Dermis microvascular lymphatic vessel endothelial cell (primary cell): ENCODE measurements at regions not wholly inside any gene's neighbourhood (a gene's known extent, or its start where the extent isn't known, plus 50 kb on each side); places are given as distances from the start of the nearest gene placed in this dataset.

ENCODE experiments used
- DNase-seq, 2 donors: peaks; one replicate each; pipeline versions ENCODE4 v3.0.0 to v3.0.0-alpha.2; 2010; ENCODE audit warnings: low read depth in 2 of 2

GRCh38 chr9:4435197-4435596 is 55.1 kb upstream of the SLC1A1 start:
- DNase-seq, result peak in 1 of 2 donors; percentile 19

- no peak for DNase-seq
These were observed 56.9 kb upstream of the SLC1A1 start for GRCh38 chr9:4433379-4433778.

- DNase-seq, result peak; percentile 20 to 79
These were observed 59.6 kb upstream of the SLC1A1 start for GRCh38 chr9:4430432-4431261.

- peak in 1 of 2 donors; percentile 45 for DNase-seq
These were observed 64.8 kb upstream of the SLC1A1 start for GRCh38 chr9:4425319-4426045.

- peak in 1 of 2 donors; percentile 80 for DNase-seq
These were observed 65.4 kb upstream of the SLC1A1 start for GRCh38 chr9:4424891-4425290.

GRCh38 chr9:4424038-4424437 is 66.2 kb upstream of the SLC1A1 start:
- DNase-seq, result no peak

- DNase-seq, result no peak
These were observed 67.1 kb upstream of the SLC1A1 start for GRCh38 chr9:4423207-4423610.

GRCh38 chr9:4422495-4422894 is 67.8 kb upstream of the SLC1A1 start:
- no peak for DNase-seq

GRCh38 chr9:4421847-4422246 is 68.4 kb upstream of the SLC1A1 start:
- no peak for DNase-seq

GRCh38 chr9:4420351-4420750 is 69.9 kb upstream of the SLC1A1 start:
- DNase-seq, result no peak

GRCh38 chr9:4417578-4418325 is 72.5 kb upstream of the SLC1A1 start:
- peak in 1 of 2 donors; percentile 22 for DNase-seq

GRCh38 chr9:4416467-4416866 is 73.8 kb upstream of the SLC1A1 start:
- no peak for DNase-seq

- no peak for DNase-seq
These were observed 75.0 kb upstream of the SLC1A1 start for GRCh38 chr9:4415281-4415680.

GRCh38 chr9:4413856-4414255 is 76.4 kb upstream of the SLC1A1 start:
- DNase-seq, result no peak

- no peak for DNase-seq
These were observed 86.1 kb upstream of the SLC1A1 start for GRCh38 chr9:4404156-4404555.

- DNase-seq, result no peak
These were observed 87.8 kb upstream of the SLC1A1 start for GRCh38 chr9:4402501-4402900.

- no peak for DNase-seq
These were observed 89.5 kb upstream of the SLC1A1 start for GRCh38 chr9:4400731-4401130.

GRCh38 chr9:4397917-4398316 is 92.4 kb upstream of the SLC1A1 start:
- DNase-seq, result no peak

- DNase-seq, result no peak
These were observed 94.1 kb upstream of the GLIS3 start for GRCh38 chr9:4393806-4394523.

GRCh38 chr9:4389755-4390154 is 89.9 kb upstream of the GLIS3 start:
- no peak for DNase-seq

- peak in 1 of 2 donors; percentile 19 for DNase-seq
These were observed 89.1 kb upstream of the GLIS3 start for GRCh38 chr9:4389003-4389402.

GRCh38 chr9:4386819-4387218 is 87.0 kb upstream of the GLIS3 start:
- no peak for DNase-seq
